IPS DF 19.7 (cell line): ENCODE measurements at regions not wholly inside any gene's neighbourhood (a gene's known extent, or its start where the extent isn't known, plus 50 kb on each side); places are given as distances from the start of the nearest gene placed in this dataset.
"Not testable (repeated sequence)": the region's sequence is repeated elsewhere in the genome, so short reads cannot be mapped to it uniquely, and the experiment has no call there.

Experiments used
- DNase-seq: peaks from one replicate; pipeline ENCODE4 v3.0.0-alpha.2; 2013; ENCODE audit warnings: low read depth, low spot score

- DNase-seq, result no peak
Observed at GRCh38 chr13:26896986-26897668, 136.5 kb upstream of the GPR12 start.

- DNase-seq, result no peak
Observed at GRCh38 chr13:26895808-26896466, 135.4 kb upstream of the GPR12 start.

- DNase-seq, result no peak
Observed at GRCh38 chr13:26895081-26895807, 134.7 kb upstream of the GPR12 start.

GRCh38 chr13:26888632-26889031 is 128.0 kb upstream of the GPR12 start:
- DNase-seq, result no peak

- no peak for DNase-seq
Observed at GRCh38 chr13:26887594-26887993, 127.0 kb upstream of the GPR12 start.

- DNase-seq, result no peak
Observed at GRCh38 chr13:26883613-26884257, 123.1 kb upstream of the GPR12 start.

- no peak for DNase-seq
Observed at GRCh38 chr13:26882731-26883130, 122.1 kb upstream of the GPR12 start.

- no peak for DNase-seq
Observed at GRCh38 chr13:26881154-26881553, 120.6 kb upstream of the GPR12 start.

- no peak for DNase-seq
Observed at GRCh38 chr13:26880735-26881134, 120.1 kb upstream of the GPR12 start.

- DNase-seq, result no peak
Observed at GRCh38 chr13:26878438-26878837, 117.9 kb upstream of the GPR12 start.

GRCh38 chr13:26873386-26873698 is 112.8 kb upstream of the GPR12 start:
- no peak for DNase-seq

- no peak for DNase-seq
Observed at GRCh38 chr13:26872525-26873385, 112.2 kb upstream of the GPR12 start.

GRCh38 chr13:26867451-26868091 is 107.0 kb upstream of the GPR12 start:
- DNase-seq, result no peak

GRCh38 chr13:26864576-26864975 is 104.0 kb upstream of the GPR12 start:
- no peak for DNase-seq

- no peak for DNase-seq
Observed at GRCh38 chr13:26861941-26862340, 101.4 kb upstream of the GPR12 start.

- DNase-seq, result no peak
Observed at GRCh38 chr13:26855921-26856320, 95.3 kb upstream of the GPR12 start.

GRCh38 chr13:26855071-26855470 is 94.5 kb upstream of the GPR12 start:
- DNase-seq, result no peak

- DNase-seq, result no peak
Observed at GRCh38 chr13:26853323-26853722, 92.7 kb upstream of the GPR12 start.

- DNase-seq, result no peak
Observed at GRCh38 chr13:26847281-26847680, 86.7 kb upstream of the GPR12 start.

GRCh38 chr13:26845063-26845462 is 84.5 kb upstream of the GPR12 start:
- DNase-seq, result not testable (repeated sequence)

GRCh38 chr13:26839682-26840081 is 79.1 kb upstream of the GPR12 start:
- no peak for DNase-seq
